ENCODE measurements at regions not wholly inside any gene's neighbourhood (a gene's known extent, or its start where the extent isn't known, plus 50 kb on each side); places are given as distances from the start of the nearest gene placed in this dataset.

DNA sequence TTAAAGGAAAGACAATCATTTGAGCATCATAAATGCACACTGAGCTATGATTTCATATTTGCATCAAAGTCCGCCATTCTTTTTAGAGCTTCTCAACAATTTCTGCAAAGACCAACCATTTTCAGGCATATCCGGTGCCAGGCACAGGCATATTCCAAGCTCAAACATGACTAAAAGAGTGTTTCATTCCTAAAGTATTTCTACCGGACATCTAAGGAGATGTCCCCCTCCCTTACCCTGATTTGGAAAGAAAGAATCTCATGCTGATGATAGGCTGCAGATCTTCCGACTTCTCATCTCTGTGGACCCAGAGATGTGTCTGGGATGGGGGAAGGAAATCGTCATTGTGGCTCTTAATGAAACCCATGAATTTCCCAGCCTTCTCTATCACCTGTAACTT, 600.5 kb upstream of the MGMT start:
- Histone ChIP-seq H3K9ac (ENCODE audit: low read length) (no peak overlapping the region), H3K9me3 (ENCODE audit: low read length) (no peaks in the 10 kb centered on the region), H3K4me3 (ENCODE audit: low read length) (no peak overlapping the region), H2AFZ (ENCODE audit: low read depth, low read length) (no peak overlapping the region), H3K27me3 (ENCODE audit: insufficient read depth, low read depth, low read length) (no peaks in the 10 kb centered on the region), H3K27ac (ENCODE audit: low read length) (no peak overlapping the region), H3K9me2 (ENCODE audit: insufficient read depth, low read length) (no peaks in the 10 kb centered on the region), H3K79me2 (replicated peaks; ENCODE audit: insufficient read depth, low read length) (no peaks in the 10 kb centered on the region), H4K20me1 (ENCODE audit: insufficient read depth) (no peaks in the 10 kb centered on the region), H3F3A (ENCODE audit: insufficient read depth, low read length, poor library complexity, severe bottlenecking) (no peaks in the 10 kb centered on the region), H3K4me2 (ENCODE audit: low read length) (no peak overlapping the region), H3K36me3 (ENCODE audit: insufficient read depth, low read length) (no peaks in the 10 kb centered on the region)
- TF ChIP-seq EP300 (conservative IDR thresholded peaks at IDR 0.05; ENCODE audit: poor library complexity, severe bottlenecking) (no peak), EZH2 (IDR thresholded peaks at IDR 0.05; ENCODE audit: borderline replicate concordance, insufficient read depth, low read length, poor library complexity, severe bottlenecking) (no peak), TAF1 (IDR thresholded peaks at IDR 0.05; ENCODE audit: low read depth) (no peak), RAD21 (conservative IDR thresholded peaks at IDR 0.05) (no peak), POLR2AphosphoS5 (IDR thresholded peaks at IDR 0.05) (no peak), MXI1 (conservative IDR thresholded peaks at IDR 0.05; ENCODE audit: poor library complexity, severe bottlenecking) (no peak), SMC3 (conservative IDR thresholded peaks at IDR 0.05; ENCODE audit: poor library complexity) (no peak)
- TF ChIP-seq, protein P1, sequence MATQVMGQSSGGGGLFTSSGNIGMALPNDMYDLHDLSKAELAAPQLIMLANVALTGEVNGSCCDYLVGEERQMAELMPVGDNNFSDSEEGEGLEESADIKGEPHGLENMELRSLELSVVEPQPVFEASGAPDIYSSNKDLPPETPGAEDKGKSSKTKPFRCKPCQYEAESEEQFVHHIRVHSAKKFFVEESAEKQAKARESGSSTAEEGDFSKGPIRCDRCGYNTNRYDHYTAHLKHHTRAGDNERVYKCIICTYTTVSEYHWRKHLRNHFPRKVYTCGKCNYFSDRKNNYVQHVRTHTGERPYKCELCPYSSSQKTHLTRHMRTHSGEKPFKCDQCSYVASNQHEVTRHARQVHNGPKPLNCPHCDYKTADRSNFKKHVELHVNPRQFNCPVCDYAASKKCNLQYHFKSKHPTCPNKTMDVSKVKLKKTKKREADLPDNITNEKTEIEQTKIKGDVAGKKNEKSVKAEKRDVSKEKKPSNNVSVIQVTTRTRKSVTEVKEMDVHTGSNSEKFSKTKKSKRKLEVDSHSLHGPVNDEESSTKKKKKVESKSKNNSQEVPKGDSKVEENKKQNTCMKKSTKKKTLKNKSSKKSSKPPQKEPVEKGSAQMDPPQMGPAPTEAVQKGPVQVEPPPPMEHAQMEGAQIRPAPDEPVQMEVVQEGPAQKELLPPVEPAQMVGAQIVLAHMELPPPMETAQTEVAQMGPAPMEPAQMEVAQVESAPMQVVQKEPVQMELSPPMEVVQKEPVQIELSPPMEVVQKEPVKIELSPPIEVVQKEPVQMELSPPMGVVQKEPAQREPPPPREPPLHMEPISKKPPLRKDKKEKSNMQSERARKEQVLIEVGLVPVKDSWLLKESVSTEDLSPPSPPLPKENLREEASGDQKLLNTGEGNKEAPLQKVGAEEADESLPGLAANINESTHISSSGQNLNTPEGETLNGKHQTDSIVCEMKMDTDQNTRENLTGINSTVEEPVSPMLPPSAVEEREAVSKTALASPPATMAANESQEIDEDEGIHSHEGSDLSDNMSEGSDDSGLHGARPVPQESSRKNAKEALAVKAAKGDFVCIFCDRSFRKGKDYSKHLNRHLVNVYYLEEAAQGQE (IDR thresholded peaks at IDR 0.05; ENCODE audit: borderline replicate concordance): no peak
- TF ChIP-seq, protein P2, sequence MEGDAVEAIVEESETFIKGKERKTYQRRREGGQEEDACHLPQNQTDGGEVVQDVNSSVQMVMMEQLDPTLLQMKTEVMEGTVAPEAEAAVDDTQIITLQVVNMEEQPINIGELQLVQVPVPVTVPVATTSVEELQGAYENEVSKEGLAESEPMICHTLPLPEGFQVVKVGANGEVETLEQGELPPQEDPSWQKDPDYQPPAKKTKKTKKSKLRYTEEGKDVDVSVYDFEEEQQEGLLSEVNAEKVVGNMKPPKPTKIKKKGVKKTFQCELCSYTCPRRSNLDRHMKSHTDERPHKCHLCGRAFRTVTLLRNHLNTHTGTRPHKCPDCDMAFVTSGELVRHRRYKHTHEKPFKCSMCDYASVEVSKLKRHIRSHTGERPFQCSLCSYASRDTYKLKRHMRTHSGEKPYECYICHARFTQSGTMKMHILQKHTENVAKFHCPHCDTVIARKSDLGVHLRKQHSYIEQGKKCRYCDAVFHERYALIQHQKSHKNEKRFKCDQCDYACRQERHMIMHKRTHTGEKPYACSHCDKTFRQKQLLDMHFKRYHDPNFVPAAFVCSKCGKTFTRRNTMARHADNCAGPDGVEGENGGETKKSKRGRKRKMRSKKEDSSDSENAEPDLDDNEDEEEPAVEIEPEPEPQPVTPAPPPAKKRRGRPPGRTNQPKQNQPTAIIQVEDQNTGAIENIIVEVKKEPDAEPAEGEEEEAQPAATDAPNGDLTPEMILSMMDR (IDR thresholded peaks at IDR 0.05; ENCODE audit: poor library complexity, severe bottlenecking): no peak

DNA sequence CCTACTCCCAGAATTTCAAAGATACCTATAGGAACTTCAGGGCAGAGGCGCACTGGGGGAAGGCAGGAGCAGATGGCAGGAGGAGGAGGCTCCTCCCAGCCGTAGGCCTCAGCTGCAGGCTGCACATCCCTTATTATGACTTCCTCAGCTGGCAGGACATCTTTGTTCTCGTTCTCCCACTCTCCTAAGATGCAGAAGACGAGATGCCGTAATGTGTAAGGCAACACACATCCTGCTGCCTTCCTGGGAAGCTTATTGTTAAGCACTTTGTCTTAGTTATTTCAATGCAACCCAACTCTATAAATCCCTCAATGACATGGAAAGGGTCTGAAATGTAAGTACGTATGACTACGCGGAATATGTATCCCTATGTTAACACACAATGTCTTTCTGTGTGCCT, 599.8 kb upstream of the MGMT start:
- no peak overlapping the region for H3K9ac ChIP-seq (ENCODE audit: low read length)
- no peaks in the 10 kb centered on the region for H3K27me3 ChIP-seq (ENCODE audit: insufficient read depth, low read depth, low read length)
- no peak for TF ChIP-seq EZH2 (IDR thresholded peaks at IDR 0.05; ENCODE audit: borderline replicate concordance, insufficient read depth, low read length, poor library complexity, severe bottlenecking)
- TF ChIP-seq, protein P2 (IDR thresholded peaks at IDR 0.05; ENCODE audit: poor library complexity, severe bottlenecking): no peak
- no peak for TF ChIP-seq RAD21 (conservative IDR thresholded peaks at IDR 0.05)
- TF ChIP-seq POLR2AphosphoS5 (IDR thresholded peaks at IDR 0.05): no peak
- TF ChIP-seq, protein P1 (IDR thresholded peaks at IDR 0.05; ENCODE audit: borderline replicate concordance): no peak
- no peak for TF ChIP-seq SMC3 (conservative IDR thresholded peaks at IDR 0.05; ENCODE audit: poor library complexity)
- TF ChIP-seq EP300 (conservative IDR thresholded peaks at IDR 0.05; ENCODE audit: poor library complexity, severe bottlenecking): no peak
- no peak for TF ChIP-seq MXI1 (conservative IDR thresholded peaks at IDR 0.05; ENCODE audit: poor library complexity, severe bottlenecking)
- no peak for TF ChIP-seq TAF1 (IDR thresholded peaks at IDR 0.05; ENCODE audit: low read depth)
- H2AFZ ChIP-seq (ENCODE audit: low read depth, low read length): no peak overlapping the region
- no peaks in the 10 kb centered on the region for H3K9me3 ChIP-seq (ENCODE audit: low read length)
- H3F3A ChIP-seq (ENCODE audit: insufficient read depth, low read length, poor library complexity, severe bottlenecking): no peaks in the 10 kb centered on the region
- H3K4me2 ChIP-seq (ENCODE audit: low read length): no peak overlapping the region
- no peaks in the 10 kb centered on the region for H4K20me1 ChIP-seq (ENCODE audit: insufficient read depth)
- H3K27ac ChIP-seq (ENCODE audit: low read length): no peak overlapping the region
- no peaks in the 10 kb centered on the region for H3K9me2 ChIP-seq (ENCODE audit: insufficient read depth, low read length)
- no peaks in the 10 kb centered on the region for H3K79me2 ChIP-seq (replicated peaks; ENCODE audit: insufficient read depth, low read length)
- no peak overlapping the region for H3K4me3 ChIP-seq (ENCODE audit: low read length)
- H3K36me3 ChIP-seq (ENCODE audit: insufficient read depth, low read length): no peaks in the 10 kb centered on the region
